ENCODE measurements at regions not wholly inside any gene's neighbourhood (a gene's known extent, or its start where the extent isn't known, plus 50 kb on each side); places are given as distances from the start of the nearest gene placed in this dataset.

DNA sequence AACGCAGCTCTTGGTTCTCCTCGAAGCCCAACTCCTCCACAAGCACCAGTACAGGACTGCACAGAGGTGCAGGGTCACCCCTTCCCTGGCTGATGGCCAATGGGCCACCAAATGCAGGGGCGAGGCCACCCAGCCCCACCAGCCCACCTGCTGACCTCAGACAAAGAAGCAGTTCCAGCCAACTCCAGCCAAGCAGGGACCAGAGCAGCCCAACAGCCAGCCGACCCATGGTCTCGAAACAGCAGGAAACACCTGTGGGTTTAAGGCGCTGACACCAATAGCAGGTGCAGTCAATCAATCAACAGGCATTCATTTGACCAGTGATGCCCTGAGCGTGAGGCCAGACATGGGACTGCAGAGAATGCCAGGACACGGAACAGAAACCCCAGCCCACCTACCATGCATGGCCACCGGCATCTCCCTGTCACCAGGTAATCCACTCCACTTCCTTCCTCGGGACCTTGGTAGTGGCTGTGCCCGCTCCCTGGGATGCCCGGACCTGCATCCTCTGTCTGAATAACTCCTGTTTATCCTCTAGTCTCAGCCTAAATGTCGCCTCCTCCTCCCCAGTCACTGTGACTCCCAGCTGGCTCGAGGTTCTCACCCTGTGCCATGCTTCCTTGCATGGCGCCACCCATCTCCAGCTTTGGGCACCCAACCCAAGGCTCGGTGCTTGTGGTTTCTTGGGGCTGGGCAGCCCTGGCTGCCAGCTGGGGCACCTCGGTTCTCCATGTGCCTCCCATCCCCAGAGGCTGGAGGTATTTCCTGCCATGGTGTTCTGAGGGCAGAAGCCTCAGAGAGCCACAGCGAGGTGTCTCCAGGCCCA lies 1475.4 kb downstream of the BRD1 start:
- TF ChIP-seq, protein P1, sequence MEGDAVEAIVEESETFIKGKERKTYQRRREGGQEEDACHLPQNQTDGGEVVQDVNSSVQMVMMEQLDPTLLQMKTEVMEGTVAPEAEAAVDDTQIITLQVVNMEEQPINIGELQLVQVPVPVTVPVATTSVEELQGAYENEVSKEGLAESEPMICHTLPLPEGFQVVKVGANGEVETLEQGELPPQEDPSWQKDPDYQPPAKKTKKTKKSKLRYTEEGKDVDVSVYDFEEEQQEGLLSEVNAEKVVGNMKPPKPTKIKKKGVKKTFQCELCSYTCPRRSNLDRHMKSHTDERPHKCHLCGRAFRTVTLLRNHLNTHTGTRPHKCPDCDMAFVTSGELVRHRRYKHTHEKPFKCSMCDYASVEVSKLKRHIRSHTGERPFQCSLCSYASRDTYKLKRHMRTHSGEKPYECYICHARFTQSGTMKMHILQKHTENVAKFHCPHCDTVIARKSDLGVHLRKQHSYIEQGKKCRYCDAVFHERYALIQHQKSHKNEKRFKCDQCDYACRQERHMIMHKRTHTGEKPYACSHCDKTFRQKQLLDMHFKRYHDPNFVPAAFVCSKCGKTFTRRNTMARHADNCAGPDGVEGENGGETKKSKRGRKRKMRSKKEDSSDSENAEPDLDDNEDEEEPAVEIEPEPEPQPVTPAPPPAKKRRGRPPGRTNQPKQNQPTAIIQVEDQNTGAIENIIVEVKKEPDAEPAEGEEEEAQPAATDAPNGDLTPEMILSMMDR (IDR thresholded peaks at IDR 0.05) = no peak
- TF ChIP-seq POLR2AphosphoS5 (IDR thresholded peaks at IDR 0.05) (no peak), POLR2A (IDR thresholded peaks at IDR 0.05) (no peak), EP300 (IDR thresholded peaks at IDR 0.05) (no peak)
